Esophagus squamous epithelium (tissue), 5 donors: ENCODE measurements at regions not wholly inside any gene's neighbourhood (a gene's known extent, or its start where the extent isn't known, plus 50 kb on each side); places are given as distances from the start of the nearest gene placed in this dataset.

Experiments used
- DNase-seq: peaks from one replicate; lab custom pipeline; 2025; lab: John Stamatoyannopoulos, UW
- H3K27ac ChIP-seq, 4 donors: fragments of 200-600 bp; sonication (generic); one replicate each; pipeline ENCODE4 v1.5.1; 2016 to 2019; ENCODE audit warnings: mild to moderate bottlenecking in 1 of 4
- H3K27me3 ChIP-seq, 4 donors: fragments of 200-600 bp; sonication (generic); 1 replicate in 3 of 4; 2 replicates in 1 of 4; pipeline versions ENCODE4 v1.5.1 to v1.6.0; 2017 to 2021; ENCODE audit warnings: antibody characterized with exemption in 1 of 4
- H3K36me3 ChIP-seq, 3 donors: fragments of 200-600 bp; sonication (generic); one replicate each; pipeline ENCODE4 v1.5.1; 2016 to 2019
- H3K4me1 ChIP-seq, 3 donors: fragments of 200-600 bp; sonication (generic); one replicate each; pipeline ENCODE4 v1.5.1; 2017 to 2019
- H3K4me3 ChIP-seq, 4 donors: fragments of 200-600 bp; sonication (generic); 1 replicate in 3 of 4; 2 replicates in 1 of 4; pipeline ENCODE4 v1.5.1; 2016 to 2019; ENCODE audit warnings: mild to moderate bottlenecking in 2 of 4, moderate library complexity in 1 of 4
- H3K9me3 ChIP-seq, 3 donors: fragments of 200-600 bp; sonication (generic); one replicate each; pipeline ENCODE4 v1.5.1; 2016 to 2019
- CTCF ChIP-seq, 6 experiments: fragments of 450-650 bp in 4 of 6; fragments of 200-600 bp in 2 of 6; sonication (generic) in 2 of 6; IDR thresholded peaks; one replicate each; pipeline ENCODE4 v1.5.1; 2016 to 2019; ENCODE audit warnings: antibody characterized with exemption in 6 of 6, mild to moderate bottlenecking in 4 of 6, moderate library complexity in 4 of 6
- POLR2A ChIP-seq, 4 donors: fragments of 450-650 bp; IDR thresholded peaks; one replicate each; pipeline ENCODE4 v1.6.1; 2017; ENCODE audit warnings: antibody characterized with exemption in 4 of 4, mild to moderate bottlenecking in 4 of 4, moderate library complexity in 3 of 4
- WGBS, 2 donors: methylation state at CpG; one replicate each; pipeline ENCODE4 v1.1.5; 2018; 5-methylcytosine and 5-hydroxymethylcytosine counted together
- intact Hi-C: fragments of 100-400 bp; cut with DNase I; formaldehyde crosslinking; loops from one replicate; pipeline ENCODE4 v1.15.0; 2022
- donor health status: DM: yes; HTN: yes; CAD: no.

- WGBS, 2 donors, result 68 to 74% methylated on average over 3 of the region's 3 CpGs
- no peaks in the 10 kb centered on the region for H3K9me3 ChIP-seq
- H3K4me1 ChIP-seq, result no peaks in the 10 kb centered on the region
- no peak for DNase-seq
- TF ChIP-seq CTCF (IDR thresholded peaks at IDR 0.05) (no peak), POLR2A (IDR thresholded peaks at IDR 0.05) (no peak)
- no peaks in the 10 kb centered on the region for H3K36me3 ChIP-seq
- no peaks in the 10 kb centered on the region for H3K27me3 ChIP-seq
- no peak overlapping the region for H3K4me3 ChIP-seq
- intact Hi-C loops, result no loop called here
- no peak overlapping the region for H3K27ac ChIP-seq
Observed at GRCh38 chr12:91561301-91561957, 378.8 kb upstream of the DCN start.

GRCh38 chr12:91556909-91557308 is 374.3 kb upstream of the DCN start:
- TF ChIP-seq CTCF (IDR thresholded peaks at IDR 0.05) (no peak), POLR2A (IDR thresholded peaks at IDR 0.05) (no peak)
- intact Hi-C loops, result no loop called here
- H3K4me1 ChIP-seq, result no peaks in the 10 kb centered on the region
- DNase-seq, result no peak
- H3K27ac ChIP-seq, result no peak overlapping the region
- H3K9me3 ChIP-seq, result no peaks in the 10 kb centered on the region
- no peaks in the 10 kb centered on the region for H3K36me3 ChIP-seq
- WGBS, 2 donors, result 80 to 84% methylated on average over 3 to 4 of the region's 4 CpGs
- no peaks in the 10 kb centered on the region for H3K27me3 ChIP-seq
- no peak overlapping the region for H3K4me3 ChIP-seq

- Histone ChIP-seq H3K27ac (no peak overlapping the region), H3K4me1 (no peaks in the 10 kb centered on the region), H3K9me3 (no peaks in the 10 kb centered on the region), H3K36me3 (no peaks in the 10 kb centered on the region), H3K27me3 (no peaks in the 10 kb centered on the region), H3K4me3 (no peak overlapping the region)
- intact Hi-C loops, result no loop called here
- TF ChIP-seq CTCF (IDR thresholded peaks at IDR 0.05) (no peak), POLR2A (IDR thresholded peaks at IDR 0.05) (no peak)
- 67 to 71% methylated on average over 7 of the region's 7 CpGs for WGBS, 2 donors
- no peak for DNase-seq
Observed at GRCh38 chr12:91555436-91556415, 373.1 kb upstream of the DCN start.

- Histone ChIP-seq H3K27ac (no peak overlapping the region), H3K9me3 (no peaks in the 10 kb centered on the region), H3K4me3 (no peak overlapping the region), H3K36me3 (no peaks in the 10 kb centered on the region), H3K4me1 (no peaks in the 10 kb centered on the region), H3K27me3 (no peaks in the 10 kb centered on the region)
- DNase-seq, result no peak
- intact Hi-C loops, result no loop called here
- no peak for TF ChIP-seq CTCF (IDR thresholded peaks at IDR 0.05)
- no peak for TF ChIP-seq POLR2A (IDR thresholded peaks at IDR 0.05)
- 72 to 73% methylated on average over 8 of the region's 8 CpGs for WGBS, 2 donors
Observed at GRCh38 chr12:91551927-91552326, 369.3 kb upstream of the DCN start.

- DNase-seq, result no peak
- no peaks in the 10 kb centered on the region for H3K27me3 ChIP-seq
- intact Hi-C loops, result no loop called here
- WGBS, 2 donors, result 88 to 100% methylated on average over 1 of the region's 1 CpG
- H3K4me1 ChIP-seq, result no peaks in the 10 kb centered on the region
- H3K27ac ChIP-seq, result no peak overlapping the region
- H3K9me3 ChIP-seq, result no peaks in the 10 kb centered on the region
- no peak for TF ChIP-seq POLR2A (IDR thresholded peaks at IDR 0.05)
- TF ChIP-seq CTCF (IDR thresholded peaks at IDR 0.05), result no peak
- H3K36me3 ChIP-seq, result no peaks in the 10 kb centered on the region
- no peak overlapping the region for H3K4me3 ChIP-seq
Observed at GRCh38 chr12:91551242-91551641, 368.6 kb upstream of the DCN start.
